ENCODE measurements at regions not wholly inside any gene's neighbourhood (a gene's known extent, or its start where the extent isn't known, plus 50 kb on each side); places are given as distances from the start of the nearest gene placed in this dataset.
"Not testable (repeated sequence)": the region's sequence is repeated elsewhere in the genome, so short reads cannot be mapped to it uniquely, and the experiment has no call there.

- DNase-seq, result peak; percentile 52
Observed at GRCh38 chr3:30305021-30305420, 301.4 kb upstream of the TGFBR2 start.

GRCh38 chr3:30306896-30307295 lies 299.5 kb upstream of the TGFBR2 start:
- no peak for DNase-seq

- no peak for DNase-seq
Observed at GRCh38 chr3:30307372-30307950, 298.9 kb upstream of the TGFBR2 start.

GRCh38 chr3:30308131-30308530 lies 298.3 kb upstream of the TGFBR2 start:
- peak; percentile 36 for DNase-seq

GRCh38 chr3:30309961-30310954 lies 296.1 kb upstream of the TGFBR2 start:
- no peak for DNase-seq

- DNase-seq, result no peak
Observed at GRCh38 chr3:30311781-30312180, 294.6 kb upstream of the TGFBR2 start.

GRCh38 chr3:30313840-30314239 lies 292.6 kb upstream of the TGFBR2 start:
- DNase-seq, result no peak

GRCh38 chr3:30314757-30315325 lies 291.6 kb upstream of the TGFBR2 start:
- no peak for DNase-seq

- DNase-seq, result peak; percentile 67
Observed at GRCh38 chr3:30315447-30315846, 291.0 kb upstream of the TGFBR2 start.

GRCh38 chr3:30317561-30317960 lies 288.8 kb upstream of the TGFBR2 start:
- no peak for DNase-seq

GRCh38 chr3:30318110-30318509 lies 288.3 kb upstream of the TGFBR2 start:
- DNase-seq, result no peak

GRCh38 chr3:30319713-30320112 lies 286.7 kb upstream of the TGFBR2 start:
- peak; percentile 78 for DNase-seq

GRCh38 chr3:30320392-30320791 lies 286.0 kb upstream of the TGFBR2 start:
- DNase-seq, result no peak

- no peak for DNase-seq
Observed at GRCh38 chr3:30321065-30321464, 285.3 kb upstream of the TGFBR2 start.

GRCh38 chr3:30323649-30324048 lies 282.8 kb upstream of the TGFBR2 start:
- not testable (repeated sequence) for DNase-seq

- DNase-seq, result no peak
Observed at GRCh38 chr3:30324587-30324986, 281.8 kb upstream of the TGFBR2 start.

- not testable (repeated sequence) for DNase-seq
Observed at GRCh38 chr3:30327976-30328375, 278.4 kb upstream of the TGFBR2 start.

- not testable (repeated sequence) for DNase-seq
Observed at GRCh38 chr3:30328935-30329334, 277.5 kb upstream of the TGFBR2 start.

GRCh38 chr3:30331519-30331918 lies 274.9 kb upstream of the TGFBR2 start:
- no peak for DNase-seq

- DNase-seq, result no peak
Observed at GRCh38 chr3:30332196-30333021, 274.0 kb upstream of the TGFBR2 start.

- DNase-seq, result no peak
Observed at GRCh38 chr3:30333143-30333542, 273.3 kb upstream of the TGFBR2 start.

GRCh38 chr3:30333903-30334302 lies 272.5 kb upstream of the TGFBR2 start:
- peak; percentile 44 for DNase-seq

- DNase-seq, result no peak
Observed at GRCh38 chr3:30340500-30340899, 265.9 kb upstream of the TGFBR2 start.

All from EL (cell line).